Islet of Langerhans (tissue), 1 donor: ENCODE measurements at regions not wholly inside any gene's neighbourhood (a gene's known extent, or its start where the extent isn't known, plus 50 kb on each side); places are given as distances from the start of the nearest gene placed in this dataset.

Source experiments
- FAIRE-seq: peaks from one replicate; lab custom pipeline; 2011; peaks lifted over from hg19 to GRCh38; lab: Jason Lieb, UNC

- no peak for FAIRE-seq
Observed at GRCh38 chr16:35651841-35652240, 2192.4 kb downstream of the TP53TG3F start.

GRCh38 chr16:35664091-35664693 lies 2204.8 kb downstream of the TP53TG3F start:
- FAIRE-seq, result no peak

GRCh38 chr16:35685085-35685484 lies 2225.7 kb downstream of the TP53TG3F start:
- no peak for FAIRE-seq

- FAIRE-seq, result no peak
Observed at GRCh38 chr16:35686595-35686994, 2227.2 kb downstream of the TP53TG3F start.

GRCh38 chr16:35687071-35687470 lies 2227.7 kb downstream of the TP53TG3F start:
- no peak for FAIRE-seq

- no peak for FAIRE-seq
Observed at GRCh38 chr16:35687781-35688180, 2228.4 kb downstream of the TP53TG3F start.

- FAIRE-seq, result no peak
Observed at GRCh38 chr16:35689764-35690163, 2230.4 kb downstream of the TP53TG3F start.

GRCh38 chr16:35690413-35690812 lies 2231.0 kb downstream of the TP53TG3F start:
- no peak for FAIRE-seq

- FAIRE-seq, result no peak
Observed at GRCh38 chr16:35691057-35691456, 2231.6 kb downstream of the TP53TG3F start.

GRCh38 chr16:35692824-35693223 lies 2233.4 kb downstream of the TP53TG3F start:
- FAIRE-seq, result no peak

- FAIRE-seq, result no peak
Observed at GRCh38 chr16:35706901-35707300, 2247.5 kb downstream of the TP53TG3F start.

- no peak for FAIRE-seq
Observed at GRCh38 chr16:35711435-35711834, 2252.0 kb downstream of the TP53TG3F start.

- no peak for FAIRE-seq
Observed at GRCh38 chr16:35711958-35712357, 2252.5 kb downstream of the TP53TG3F start.

GRCh38 chr16:35713762-35714650 lies 2254.6 kb downstream of the TP53TG3F start:
- no peak for FAIRE-seq

GRCh38 chr16:35714665-35715064 lies 2255.3 kb downstream of the TP53TG3F start:
- no peak for FAIRE-seq

GRCh38 chr16:35724551-35724950 lies 2265.1 kb downstream of the TP53TG3F start:
- no peak for FAIRE-seq

- no peak for FAIRE-seq
Observed at GRCh38 chr16:35725949-35726348, 2266.5 kb downstream of the TP53TG3F start.

- no peak for FAIRE-seq
Observed at GRCh38 chr16:35730251-35730650, 2270.8 kb downstream of the TP53TG3F start.

GRCh38 chr16:35731341-35732040 lies 2272.1 kb downstream of the TP53TG3F start:
- no peak for FAIRE-seq

GRCh38 chr16:35732046-35732810 lies 2272.8 kb downstream of the TP53TG3F start:
- no peak for FAIRE-seq

GRCh38 chr16:35733278-35733965 lies 2274.0 kb downstream of the TP53TG3F start:
- no peak for FAIRE-seq
